Kidney (tissue), 13 donors: ENCODE measurements at regions not wholly inside any gene's neighbourhood (a gene's known extent, or its start where the extent isn't known, plus 50 kb on each side); places are given as distances from the start of the nearest gene placed in this dataset.

Source experiments
- DNase-seq, 5 donors: peaks; one replicate each; pipeline ENCODE4 v3.0.0-alpha.2; 2013 to 2020
- FAIRE-seq: peaks from 2 replicates; lab custom pipeline; 2012; peaks lifted over from hg19 to GRCh38; lab: Jason Lieb, UNC
- H3K27ac ChIP-seq, 2 donors: one replicate each; pipeline ENCODE4 v1.7.0; 2013; ENCODE audit warnings: low read depth in 2 of 2, low read length in 2 of 2, inconsistent platforms in 1 of 2
- H3K27me3 ChIP-seq: one replicate; pipeline ENCODE4 v1.7.1; 2013; ENCODE audit warnings: low read length, inconsistent platforms; ENCODE audit not compliant: control insufficient read depth, insufficient read depth
- H3K36me3 ChIP-seq, 3 donors: one replicate each; pipeline versions ENCODE4 v1.7.0 to v1.7.1; 2013; ENCODE audit warnings: low read length in 3 of 3, control low read depth in 1 of 3, inconsistent platforms in 1 of 3; ENCODE audit not compliant: insufficient read depth in 3 of 3, control insufficient read depth in 2 of 3
- H3K4me1 ChIP-seq, 3 donors: one replicate each; pipeline versions ENCODE4 v1.7.0 to v1.7.1; 2013; ENCODE audit warnings: low read length in 3 of 3, inconsistent platforms in 1 of 3, low read depth in 1 of 3; ENCODE audit not compliant: control insufficient read depth in 2 of 3, insufficient read depth in 2 of 3
- H3K4me3 ChIP-seq, 3 donors: one replicate each; pipeline versions ENCODE4 v1.7.0 to v1.8.1; 2013; ENCODE audit warnings: low read length in 3 of 3, control low read depth in 1 of 3, inconsistent platforms in 1 of 3
- H3K9ac ChIP-seq, 3 donors: one replicate each; pipeline versions ENCODE4 v1.7.0 to v1.7.1; 2013; ENCODE audit warnings: low read length in 3 of 3, control low read depth in 1 of 3, inconsistent platforms in 1 of 3
- H3K9me3 ChIP-seq, 3 donors: one replicate each; pipeline versions ENCODE4 v1.7.0 to v1.7.1; 2013; ENCODE audit warnings: low read length in 3 of 3, control low read depth in 1 of 3, inconsistent platforms in 1 of 3; ENCODE audit not compliant: control insufficient read depth in 2 of 3, insufficient read depth in 1 of 3
- CTCF ChIP-seq: IDR thresholded peaks from 3 replicates; pipeline ENCODE4 v1.5.1; 2012; ENCODE audit warnings: mild to moderate bottlenecking, moderate library complexity, borderline replicate concordance; ENCODE audit not compliant: insufficient read depth; ENCODE audit errors: extremely low read depth
- intact Hi-C: fragments of 100-400 bp; cut with DNase I; formaldehyde crosslinking; loops from one replicate; pipeline ENCODE4 v1.11.1; 2022
- donor health status: control.
- donor health status: control.
- donor health status: control.
- donor health status: control.
- donor health status: control.
- donor health status: DM: yes; HTN: yes; CAD: no.
- donor health status: Normal renal cell carcinoma (clear cell type).

- FAIRE-seq: no peak
- Histone ChIP-seq H3K4me3 (no peak overlapping the region), H3K27ac (no peak overlapping the region), H3K4me1 (no peaks in the 10 kb centered on the region), H3K9me3 (no peaks in the 10 kb centered on the region), H3K9ac (no peak overlapping the region), H3K36me3 (no peaks in the 10 kb centered on the region), H3K27me3 (no peaks in the 10 kb centered on the region)
- intact Hi-C loops: no loop called here
- no peak for TF ChIP-seq CTCF
- DNase-seq: no peak
These were observed 214.0 kb downstream of the ANKRD30B start for GRCh38 chr18:14961991-14962390.

DNA sequence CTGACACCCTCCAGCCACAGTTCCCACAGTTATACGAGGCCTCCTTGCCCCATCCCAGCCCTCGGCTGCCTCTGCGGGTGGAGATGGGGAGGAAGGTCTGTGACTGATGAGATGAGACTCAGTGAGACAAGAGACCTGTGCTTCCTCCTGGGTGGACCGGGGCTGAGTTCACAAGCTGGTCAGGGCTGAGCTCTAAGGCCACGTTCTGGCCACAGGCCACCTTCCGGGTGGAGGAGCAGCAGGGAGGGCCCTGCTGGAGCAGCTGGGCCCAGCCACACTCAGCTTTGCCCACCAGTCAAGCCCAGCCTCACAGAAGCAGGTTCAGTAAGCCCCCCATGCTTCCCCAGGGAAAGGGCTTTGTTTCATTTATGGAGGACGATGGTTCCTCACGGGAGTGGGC lies 214.7 kb downstream of the ANKRD30B start:
- no peaks in the 10 kb centered on the region for H3K36me3 ChIP-seq
- H3K4me1 ChIP-seq: no peaks in the 10 kb centered on the region
- FAIRE-seq (no peak), DNase-seq (no peak)
- intact Hi-C loops: no loop called here
- no peak overlapping the region for H3K9ac ChIP-seq
- H3K27ac ChIP-seq: no peak overlapping the region
- no peak for TF ChIP-seq CTCF
- no peak overlapping the region for H3K4me3 ChIP-seq
- H3K27me3 ChIP-seq: no peaks in the 10 kb centered on the region
- no peaks in the 10 kb centered on the region for H3K9me3 ChIP-seq

GRCh38 chr18:14963246-14963645 lies 215.3 kb downstream of the ANKRD30B start:
- Histone ChIP-seq H3K4me1 (no peaks in the 10 kb centered on the region), H3K9ac (no peak overlapping the region), H3K27ac (no peak overlapping the region), H3K36me3 (no peaks in the 10 kb centered on the region), H3K4me3 (no peak overlapping the region), H3K9me3 (no peaks in the 10 kb centered on the region), H3K27me3 (no peaks in the 10 kb centered on the region)
- TF ChIP-seq CTCF: no peak
- intact Hi-C loops: no loop called here
- FAIRE-seq (no peak), DNase-seq (no peak)

DNA sequence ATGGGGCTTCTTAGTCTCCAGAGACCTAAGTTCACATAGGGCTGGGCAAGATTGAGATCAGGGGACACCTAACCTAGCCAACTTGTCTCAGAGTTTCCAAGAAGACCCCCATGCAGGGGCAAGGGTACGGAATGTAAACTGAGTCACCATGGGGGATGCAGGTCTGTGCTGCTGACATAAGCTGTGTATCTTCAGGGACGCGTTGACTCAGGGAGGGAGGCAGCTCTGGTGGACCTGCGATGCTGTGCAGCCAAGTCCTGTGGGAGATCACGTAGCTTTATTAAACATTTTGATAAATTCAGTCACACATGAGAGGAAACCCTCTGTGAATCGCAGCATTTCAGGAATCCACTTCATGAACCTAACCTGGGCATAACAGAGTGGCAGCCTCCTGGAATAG lies 216.0 kb downstream of the ANKRD30B start:
- intact Hi-C loops: no loop called here
- no peak for DNase-seq

More for the DNA sequence above, 216.0 kb downstream of the ANKRD30B start:
- H3K4me1 ChIP-seq: no peaks in the 10 kb centered on the region
- H3K27me3 ChIP-seq: no peaks in the 10 kb centered on the region
- no peaks in the 10 kb centered on the region for H3K9me3 ChIP-seq
- FAIRE-seq: no peak
- H3K27ac ChIP-seq: no peak overlapping the region
- TF ChIP-seq CTCF: no peak
- no peak overlapping the region for H3K9ac ChIP-seq
- H3K4me3 ChIP-seq: no peak overlapping the region
- no peaks in the 10 kb centered on the region for H3K36me3 ChIP-seq
